ENCODE measurements at regions not wholly inside any gene's neighbourhood (a gene's known extent, or its start where the extent isn't known, plus 50 kb on each side); places are given as distances from the start of the nearest gene placed in this dataset.

GRCh38 chr13:50586414-50587083, 256.9 kb downstream of the DLEU7 start:
- no peak for FAIRE-seq

GRCh38 chr13:50587115-50587514, 256.4 kb downstream of the DLEU7 start:
- no peak for FAIRE-seq

- no peak for FAIRE-seq
Measured at GRCh38 chr13:50587645-50588373, 255.7 kb downstream of the DLEU7 start.

- no peak for FAIRE-seq
Measured at GRCh38 chr13:50588491-50589130, 254.9 kb downstream of the DLEU7 start.

- FAIRE-seq: no peak
Measured at GRCh38 chr13:50589139-50589538, 254.4 kb downstream of the DLEU7 start.

GRCh38 chr13:50589651-50590054, 253.8 kb downstream of the DLEU7 start:
- FAIRE-seq: no peak

- no peak for FAIRE-seq
Measured at GRCh38 chr13:50592412-50593155, 250.9 kb downstream of the DLEU7 start.

- FAIRE-seq: no peak
Measured at GRCh38 chr13:50593207-50593606, 250.3 kb downstream of the DLEU7 start.

- FAIRE-seq: no peak
Measured at GRCh38 chr13:50594276-50595051, 249.0 kb downstream of the DLEU7 start.

GRCh38 chr13:50595196-50595595, 248.3 kb downstream of the DLEU7 start:
- FAIRE-seq: no peak

GRCh38 chr13:50596156-50596555, 247.3 kb downstream of the DLEU7 start:
- FAIRE-seq: no peak

- FAIRE-seq: no peak
Measured at GRCh38 chr13:50596776-50597203, 246.7 kb downstream of the DLEU7 start.

GRCh38 chr13:50598338-50598737, 245.2 kb downstream of the DLEU7 start:
- no peak for FAIRE-seq

GRCh38 chr13:50599046-50599445, 244.4 kb downstream of the DLEU7 start:
- FAIRE-seq: no peak

- FAIRE-seq: no peak
Measured at GRCh38 chr13:50599927-50600326, 243.6 kb downstream of the DLEU7 start.

- FAIRE-seq: no peak
Measured at GRCh38 chr13:50608370-50608769, 235.1 kb downstream of the DLEU7 start.

GRCh38 chr13:50609011-50609410, 234.5 kb downstream of the DLEU7 start:
- no peak for FAIRE-seq

GRCh38 chr13:50610238-50610637, 233.3 kb downstream of the DLEU7 start:
- FAIRE-seq: no peak

- no peak for FAIRE-seq
Measured at GRCh38 chr13:50611117-50611781, 232.2 kb downstream of the DLEU7 start.

GRCh38 chr13:50612717-50613116, 230.8 kb downstream of the DLEU7 start:
- FAIRE-seq: no peak

GRCh38 chr13:50613356-50613831, 230.1 kb downstream of the DLEU7 start:
- FAIRE-seq: no peak

- no peak for FAIRE-seq
Measured at GRCh38 chr13:50615234-50615633, 228.3 kb downstream of the DLEU7 start.
